Femur (tissue), 1 donor: ENCODE measurements at regions not wholly inside any gene's neighbourhood (a gene's known extent, or its start where the extent isn't known, plus 50 kb on each side); places are given as distances from the start of the nearest gene placed in this dataset.
A peak's percentile ranks its signal among the peaks of the same experiment; 100 is the strongest.
"Not testable (repeated sequence)": the region's sequence is repeated elsewhere in the genome, so short reads cannot be mapped to it uniquely, and the experiment has no call there.

Experiments used
- DNase-seq: peaks from one replicate; pipeline ENCODE4 v3.0.0-alpha.2; 2017

DNA sequence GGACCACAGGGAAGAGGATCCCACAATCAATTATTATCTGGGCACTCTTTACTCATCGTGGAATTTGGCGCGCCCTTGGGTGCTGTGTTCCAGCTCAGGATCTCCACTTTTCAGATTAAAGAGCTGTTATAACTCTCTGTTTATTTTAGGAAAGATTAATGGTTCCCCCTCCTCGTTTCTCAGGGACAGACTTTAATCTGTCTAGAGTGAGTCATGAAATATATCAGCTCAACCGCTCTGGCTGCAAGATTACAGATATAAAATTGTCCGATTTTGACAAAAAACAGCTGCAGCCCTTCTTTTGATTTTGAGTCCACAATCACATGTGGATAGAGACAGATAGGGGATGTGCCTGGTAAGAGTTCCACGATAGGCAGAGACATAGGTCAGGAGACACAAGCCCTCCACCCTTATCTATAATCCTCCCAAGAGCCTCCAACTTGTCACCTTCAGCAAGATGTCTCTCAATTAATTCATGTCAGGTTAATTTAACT is 77.6 kb upstream of the ANKRD55 start:
- DNase-seq, result no peak

DNA sequence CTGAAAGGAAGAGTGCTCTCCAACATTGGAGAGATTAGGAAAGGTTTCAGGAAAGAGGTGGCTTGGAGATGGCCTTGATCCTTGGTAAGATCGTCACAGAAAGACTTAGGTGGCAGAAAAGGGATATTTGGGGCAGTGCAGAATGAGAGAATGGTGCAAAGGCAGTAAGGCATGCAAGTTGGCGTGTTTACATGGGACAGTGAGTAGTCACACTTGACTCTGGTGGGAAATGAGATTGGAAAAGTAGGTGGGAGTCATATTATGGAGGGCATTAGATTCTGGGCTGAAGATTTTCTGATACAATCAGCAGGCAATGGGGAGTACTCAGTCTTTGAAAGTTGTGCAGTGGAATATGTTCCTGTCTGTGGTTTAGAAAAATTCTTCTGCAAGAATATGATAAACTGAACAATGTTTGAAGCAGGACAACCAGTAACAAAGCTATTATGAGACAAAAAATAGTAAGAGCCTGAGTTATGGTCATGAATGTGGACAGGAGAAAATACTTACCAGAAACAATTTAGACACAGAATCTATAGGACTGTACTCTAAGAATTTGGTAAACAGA is 76.2 kb upstream of the ANKRD55 start:
- DNase-seq, result no peak

DNA sequence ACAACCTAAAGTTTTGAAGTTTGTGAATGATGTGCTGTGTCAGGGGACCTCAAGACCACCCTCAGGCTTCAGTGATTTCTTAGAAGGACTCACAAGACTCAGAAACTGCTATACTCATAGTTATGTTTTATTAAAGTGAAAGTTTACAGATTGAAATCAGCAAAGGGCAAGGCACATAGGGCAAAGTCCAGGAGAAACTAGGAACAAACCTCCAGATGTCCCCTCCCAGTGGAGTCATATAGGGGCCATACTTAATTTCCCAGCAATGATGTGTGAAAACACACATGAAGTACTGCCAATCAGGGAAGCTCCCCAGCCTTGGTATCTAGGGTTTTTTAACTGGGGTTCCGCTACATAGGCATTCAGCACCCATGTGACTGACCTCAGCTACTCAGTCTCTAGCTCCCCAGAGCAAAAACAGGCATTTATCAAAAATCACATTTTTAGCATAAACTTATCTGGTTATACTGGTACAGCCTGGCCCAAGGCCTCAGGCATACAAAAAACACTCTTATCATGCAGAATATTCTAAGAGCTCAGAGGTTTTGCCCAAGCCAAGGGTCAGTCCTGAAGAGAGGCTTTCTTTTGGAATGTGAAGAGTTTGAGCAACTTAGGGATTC is 74.7 kb upstream of the ANKRD55 start:
- no peak for DNase-seq

DNA sequence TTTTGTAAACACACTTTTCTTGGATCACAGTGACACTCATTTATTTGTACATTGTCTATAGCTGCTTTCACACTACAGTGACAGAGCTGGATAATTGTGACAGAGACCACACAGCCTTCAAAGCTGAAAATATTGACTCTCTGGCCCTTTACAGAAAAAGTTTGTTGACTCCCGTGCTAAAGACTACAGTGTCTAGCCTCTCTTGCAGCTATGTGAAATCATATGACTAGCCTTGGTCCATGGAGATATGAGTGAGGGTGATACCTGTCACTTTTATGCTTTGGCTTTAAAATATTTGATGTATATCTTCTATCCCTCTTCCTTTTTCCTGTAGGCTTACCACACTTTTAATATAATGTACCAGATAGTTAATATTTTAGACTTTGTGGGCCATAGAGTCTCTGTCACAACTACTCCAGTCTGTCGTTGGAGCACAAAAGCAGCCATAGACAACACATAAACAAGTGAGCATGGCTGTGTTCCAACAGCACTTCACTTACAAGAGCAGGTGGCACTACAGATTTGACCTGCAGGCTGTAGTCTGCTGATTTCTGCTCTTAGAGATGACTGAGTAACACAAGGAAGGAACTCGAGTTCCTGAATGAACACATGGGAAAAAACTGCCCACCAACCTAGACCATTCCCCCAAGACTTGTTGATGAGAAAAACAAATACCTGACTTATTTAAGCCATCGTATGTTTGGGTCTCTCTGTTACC is 73.5 kb upstream of the ANKRD55 start:
- no peak for DNase-seq

DNA sequence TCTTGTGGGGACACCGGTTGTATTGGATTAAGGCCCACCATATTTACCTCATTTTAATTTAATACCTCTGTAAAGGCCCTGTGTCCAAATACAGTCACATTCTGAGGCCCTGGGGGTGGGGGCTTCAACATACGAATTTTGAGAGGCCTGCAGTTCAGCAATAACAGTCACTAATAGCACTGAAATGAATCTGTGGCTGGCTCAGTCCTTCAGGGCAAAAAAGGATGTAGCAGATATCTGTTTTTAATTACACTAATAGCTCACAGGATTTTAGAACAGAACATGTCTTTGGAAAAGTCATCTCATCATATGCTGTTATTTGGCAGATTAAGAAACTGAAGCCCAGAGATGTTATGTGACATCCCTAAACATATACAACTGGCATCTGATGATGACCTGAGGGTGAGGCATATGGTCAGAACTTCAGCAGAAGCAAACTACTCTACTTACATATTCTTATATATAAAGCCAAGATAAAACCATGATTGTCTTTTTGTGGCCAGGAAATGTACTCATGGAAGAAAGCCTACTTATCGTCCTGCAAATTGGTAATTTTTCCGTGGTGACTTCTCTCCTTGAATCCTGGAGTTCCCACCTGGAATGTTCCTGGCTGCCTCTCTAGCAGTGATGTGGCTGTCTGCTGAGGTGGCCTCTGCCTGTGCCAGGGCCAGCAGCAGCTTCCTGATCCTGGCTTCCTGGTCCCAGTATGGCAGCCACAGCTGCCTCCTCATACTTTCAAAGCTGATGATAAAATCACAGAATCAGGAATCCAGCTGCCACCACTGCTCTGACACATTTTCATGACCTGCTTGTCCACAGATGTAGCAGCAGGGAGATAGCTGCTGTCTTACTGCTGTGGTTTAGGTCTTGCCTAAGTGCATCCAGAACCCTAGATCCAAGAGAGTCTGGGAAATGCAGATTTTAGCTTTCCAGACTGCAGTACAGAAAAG is 72.1 kb upstream of the ANKRD55 start:
- DNase-seq, result no peak

DNA sequence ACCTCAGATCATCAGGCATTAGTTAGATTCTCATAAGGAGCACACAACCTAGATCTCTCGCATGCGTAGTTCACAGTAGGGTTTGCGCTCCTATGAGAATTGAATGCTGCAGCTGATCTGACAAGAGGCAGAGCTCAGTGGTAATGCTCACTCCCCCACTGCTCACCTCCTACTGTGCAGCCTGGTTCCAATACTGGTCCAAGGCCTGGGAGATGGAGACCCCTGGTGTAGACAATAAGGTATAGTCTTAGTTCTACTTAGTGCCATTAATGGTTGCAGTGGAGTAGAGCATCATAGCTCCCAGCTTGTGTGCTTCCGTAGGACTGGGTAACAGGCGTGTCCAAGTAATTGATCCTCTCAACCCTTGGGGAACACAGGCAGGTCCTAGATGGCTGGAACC is 70.4 kb upstream of the ANKRD55 start:
- DNase-seq, result no peak

DNA sequence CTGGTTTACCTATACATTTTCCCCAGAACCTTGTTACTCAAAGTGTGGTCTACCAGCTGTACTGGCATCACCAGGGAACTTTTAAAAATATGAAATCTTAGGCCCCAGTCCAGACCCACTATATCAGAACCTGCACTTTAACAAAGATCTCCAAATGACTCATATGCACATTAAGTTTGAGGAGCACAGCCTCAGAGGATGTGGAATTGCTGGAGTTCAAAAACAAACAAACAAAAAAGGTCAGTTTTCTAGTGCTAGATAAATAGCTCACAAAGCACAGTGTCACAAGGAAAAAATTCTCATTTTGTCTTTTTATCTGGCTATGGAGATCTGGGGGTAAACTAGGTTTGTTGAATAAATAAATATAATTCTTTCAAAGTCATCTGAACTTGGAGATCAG is 68.9 kb upstream of the ANKRD55 start:
- no peak for DNase-seq

DNA sequence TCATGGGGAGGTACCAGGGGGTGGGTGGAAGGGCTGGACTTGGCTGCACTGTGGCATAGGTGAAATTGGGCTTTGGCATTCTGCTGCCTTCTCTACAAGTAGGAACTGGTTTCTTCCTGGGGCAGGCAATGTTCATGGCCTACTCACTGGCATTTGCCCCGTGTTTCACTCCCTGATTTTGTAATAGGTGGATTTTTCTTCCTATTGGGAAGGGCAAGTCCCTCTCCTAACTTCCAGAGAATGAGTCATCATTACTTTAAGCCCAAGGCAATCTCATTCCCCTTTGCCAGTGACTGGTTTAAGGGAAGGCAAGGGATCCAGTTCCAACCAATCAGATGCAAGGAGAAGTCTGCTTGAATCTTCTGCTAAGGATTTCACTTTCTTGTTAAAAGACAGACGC is 67.9 kb upstream of the ANKRD55 start:
- no peak for DNase-seq

DNA sequence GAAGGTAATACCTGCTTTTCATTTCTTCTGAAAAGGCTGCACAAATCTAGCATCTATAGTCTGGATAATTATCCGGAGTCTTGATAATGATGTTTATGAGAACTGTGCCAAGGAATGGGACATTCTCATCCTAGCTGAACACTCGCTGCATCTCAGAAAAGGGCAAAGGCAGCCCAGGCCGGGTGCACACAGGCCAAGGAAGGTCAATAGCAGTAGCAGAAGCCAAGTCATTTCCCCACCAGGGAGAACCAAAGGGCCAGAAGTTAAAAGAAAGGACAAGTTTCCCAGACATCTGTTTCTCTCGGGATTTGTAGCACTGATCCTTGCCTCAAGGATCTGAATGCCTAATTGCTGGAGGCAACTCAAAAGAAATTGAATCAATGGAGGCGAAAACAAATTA is 66.1 kb upstream of the ANKRD55 start:
- DNase-seq, result no peak

DNA sequence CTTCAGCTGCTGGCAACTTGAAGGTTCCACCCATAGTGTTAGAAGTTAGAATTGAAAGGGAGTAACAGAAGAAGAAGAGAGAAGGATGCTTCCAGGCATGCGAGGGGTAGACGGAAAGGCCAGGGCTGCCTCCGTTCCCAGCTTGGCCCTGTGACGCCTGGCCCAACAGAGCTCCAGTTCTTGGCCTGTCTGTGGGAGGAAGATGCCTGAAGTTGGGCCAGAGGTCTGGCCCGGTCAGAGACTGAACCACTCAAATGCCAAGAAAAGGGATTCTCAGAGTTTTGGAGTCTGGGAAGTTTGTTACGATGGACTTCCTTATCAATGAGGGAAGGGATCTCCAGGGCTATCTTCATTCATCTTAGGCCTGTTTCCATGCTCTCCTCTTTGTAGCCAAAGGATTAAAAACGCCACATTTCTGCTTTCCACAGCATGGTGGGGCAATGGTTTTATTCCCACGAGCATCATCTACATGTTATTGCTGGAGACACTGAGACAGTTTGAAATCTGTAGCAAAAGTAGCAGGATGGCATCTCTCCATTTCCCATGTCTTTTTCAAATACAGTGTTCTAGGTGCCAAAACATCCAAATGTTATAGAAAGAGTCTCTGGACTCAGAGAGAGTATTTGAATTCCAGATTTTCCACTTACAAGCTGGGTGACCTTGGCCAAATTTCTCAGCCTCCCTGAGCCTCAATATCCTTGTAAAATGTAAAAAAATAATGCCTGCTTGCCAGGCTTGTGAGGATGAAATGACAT is 65.4 kb upstream of the ANKRD55 start:
- DNase-seq, result peak; percentile 50

DNA sequence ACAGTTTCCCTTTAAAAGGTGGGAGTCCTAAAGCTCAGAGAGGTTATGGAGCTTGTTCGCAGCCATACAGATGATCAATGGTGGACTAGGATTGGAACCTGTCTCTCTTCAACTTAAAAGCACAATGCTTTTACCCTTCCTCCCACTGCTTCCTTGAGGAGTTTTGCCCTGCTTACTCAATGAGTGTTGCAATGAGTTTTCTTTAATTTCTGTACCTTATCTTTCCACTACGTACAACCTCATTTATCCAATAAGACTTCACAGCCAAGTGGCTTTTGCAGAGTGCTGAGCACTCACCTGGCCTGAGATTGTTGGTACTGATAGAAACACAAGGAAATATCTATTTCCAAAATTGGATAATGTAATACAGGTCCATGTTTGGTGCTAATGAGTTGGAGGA is 64.7 kb upstream of the ANKRD55 start:
- DNase-seq, result no peak

DNA sequence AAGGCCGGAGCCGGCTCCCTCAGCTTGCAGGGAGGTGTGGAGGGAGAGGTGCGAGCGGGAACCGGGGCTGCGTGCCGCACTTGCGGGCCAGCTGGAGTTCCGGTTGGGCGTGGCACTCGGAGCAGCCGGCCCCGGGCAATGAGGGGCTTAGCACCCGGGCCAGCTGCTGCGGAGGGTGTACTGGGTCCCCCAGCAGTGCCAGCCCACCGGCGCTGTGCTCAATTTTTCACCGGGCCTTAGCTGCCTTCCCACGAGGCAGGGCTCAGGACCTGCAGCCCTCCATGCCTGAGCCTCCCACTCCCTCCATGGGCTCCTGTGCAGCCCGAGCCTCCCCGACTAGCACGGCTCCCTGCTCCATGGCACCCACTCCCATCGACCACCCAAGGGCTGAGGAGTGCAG is 62.2 kb upstream of the ANKRD55 start:
- DNase-seq, result not testable (repeated sequence)

DNA sequence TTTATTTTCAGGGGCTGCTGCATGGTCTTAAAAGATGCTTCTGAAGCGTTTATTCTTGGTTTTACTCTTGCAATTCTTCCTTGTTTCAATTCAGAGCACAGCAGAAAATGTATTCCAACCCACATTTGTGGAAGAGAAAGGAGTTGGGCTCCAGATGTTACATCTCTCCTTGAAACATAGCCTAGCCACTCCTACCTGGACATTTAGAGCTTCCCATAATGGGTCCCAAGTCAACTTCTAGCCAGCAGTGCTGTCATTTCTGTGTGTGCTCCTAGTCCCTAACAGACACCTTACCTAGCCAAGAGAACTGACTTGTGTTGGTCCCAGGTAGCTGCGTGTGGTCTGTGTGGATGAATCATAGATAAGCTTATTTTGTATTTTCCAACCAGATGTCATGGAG is 61.2 kb upstream of the ANKRD55 start:
- DNase-seq, result no peak

DNA sequence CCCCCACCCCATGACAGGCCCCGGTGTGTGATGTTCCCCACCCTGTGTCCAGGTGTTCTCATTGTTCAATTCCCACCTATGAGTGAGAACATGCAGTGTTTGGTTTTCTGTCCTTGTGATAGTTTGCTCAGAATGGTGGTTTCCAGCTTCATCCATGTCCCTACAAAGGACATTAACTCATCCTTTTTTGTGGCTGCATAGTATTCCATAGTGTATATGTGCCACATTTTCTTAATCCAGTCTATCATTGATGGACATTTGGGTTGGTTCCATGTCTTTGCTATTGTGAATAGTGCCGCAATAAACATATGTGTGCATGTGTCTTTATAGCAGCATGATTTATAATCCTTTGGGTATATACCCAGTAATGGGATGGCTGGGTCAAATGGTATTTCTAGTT is 59.7 kb upstream of the ANKRD55 start:
- DNase-seq, result not testable (repeated sequence)

DNA sequence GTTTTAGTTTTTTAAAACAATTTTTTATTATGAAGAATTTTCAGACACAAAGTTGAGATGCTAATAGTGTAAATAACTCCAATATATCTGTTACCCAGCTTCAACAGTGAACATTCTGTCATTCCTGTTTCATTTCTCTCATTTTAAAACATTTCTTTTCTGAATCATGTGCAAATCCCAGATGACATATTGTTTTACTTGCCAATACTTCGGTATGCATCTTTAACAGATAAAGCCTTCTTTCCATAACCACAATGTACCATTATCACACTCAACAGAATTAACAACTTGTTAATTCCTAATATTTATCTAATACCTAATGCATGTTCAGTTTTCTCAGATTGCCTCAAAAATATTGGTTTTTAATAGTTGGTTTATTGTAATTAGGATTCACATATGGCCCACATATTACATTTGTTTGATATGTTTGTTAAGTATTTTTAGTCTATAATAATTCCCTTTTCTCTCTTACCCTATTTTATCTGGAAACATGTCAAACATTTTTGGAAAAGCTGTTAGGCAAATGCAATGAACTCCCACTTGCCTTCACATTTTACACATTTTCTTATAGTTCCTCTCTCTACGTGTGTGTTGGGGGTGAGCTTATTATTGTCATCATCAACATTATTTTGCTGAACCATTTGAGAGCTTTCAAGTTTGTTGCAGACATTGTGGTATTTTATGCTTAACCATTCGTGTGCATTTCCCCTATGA is 58.7 kb upstream of the ANKRD55 start:
- no peak for DNase-seq

DNA sequence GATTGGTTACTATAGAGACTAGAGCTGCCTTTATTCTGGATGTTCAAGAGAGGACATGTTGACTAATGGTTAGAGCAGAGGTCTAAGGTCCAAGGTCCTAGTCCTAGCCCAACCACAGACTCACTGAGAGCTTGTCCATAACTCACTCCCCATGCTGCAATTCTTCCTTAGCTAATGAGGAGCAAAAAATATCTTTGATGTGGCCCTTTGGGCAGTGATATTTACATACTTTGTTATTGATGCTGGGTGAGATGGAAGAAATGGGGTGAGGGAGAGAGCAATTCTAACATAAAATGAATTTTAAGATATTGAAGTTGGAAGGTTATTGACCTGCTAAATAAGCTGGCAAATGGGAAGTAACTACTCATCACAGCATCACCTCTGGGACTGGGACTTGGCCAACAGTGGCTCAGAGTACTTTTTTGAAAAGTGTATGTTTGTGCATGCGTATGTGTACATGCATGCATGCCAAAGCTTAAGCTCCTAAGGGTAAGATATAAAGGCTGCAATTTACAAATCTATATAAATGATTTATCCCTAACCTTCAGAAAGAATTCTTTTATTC is 58.0 kb upstream of the ANKRD55 start:
- DNase-seq, result no peak

DNA sequence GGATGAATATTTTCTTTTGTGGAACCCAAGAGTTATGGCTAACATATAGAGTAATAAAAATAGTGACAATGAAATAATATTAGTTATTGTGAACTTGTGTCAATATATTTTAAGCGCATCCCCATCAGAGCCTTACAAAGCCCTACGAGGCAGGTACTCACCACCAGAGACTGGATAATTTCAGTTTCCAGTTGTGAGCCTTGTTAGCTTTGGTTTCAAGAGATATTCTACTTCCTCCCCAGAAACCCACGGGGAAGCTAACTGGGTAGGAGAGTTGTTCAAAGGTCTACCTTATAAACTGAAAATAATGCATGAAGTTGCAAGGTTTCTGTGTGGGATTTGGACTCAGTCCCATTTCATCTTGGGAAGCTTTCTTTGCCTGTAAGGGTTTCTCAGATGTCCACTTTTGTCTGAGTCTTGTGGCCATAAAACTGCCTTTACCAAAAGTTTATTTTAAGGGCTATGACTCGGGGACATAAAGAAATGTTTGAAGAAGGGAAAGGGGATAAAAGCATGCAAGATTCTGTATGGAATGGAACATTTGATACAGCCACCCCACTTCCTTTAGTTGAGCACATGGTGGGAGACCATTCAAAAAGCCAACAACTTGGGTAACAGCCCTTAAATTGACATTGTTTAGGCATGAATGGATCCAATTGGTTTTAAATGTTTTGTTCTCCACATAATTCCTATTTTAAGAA is 57.4 kb upstream of the ANKRD55 start:
- DNase-seq, result no peak

DNA sequence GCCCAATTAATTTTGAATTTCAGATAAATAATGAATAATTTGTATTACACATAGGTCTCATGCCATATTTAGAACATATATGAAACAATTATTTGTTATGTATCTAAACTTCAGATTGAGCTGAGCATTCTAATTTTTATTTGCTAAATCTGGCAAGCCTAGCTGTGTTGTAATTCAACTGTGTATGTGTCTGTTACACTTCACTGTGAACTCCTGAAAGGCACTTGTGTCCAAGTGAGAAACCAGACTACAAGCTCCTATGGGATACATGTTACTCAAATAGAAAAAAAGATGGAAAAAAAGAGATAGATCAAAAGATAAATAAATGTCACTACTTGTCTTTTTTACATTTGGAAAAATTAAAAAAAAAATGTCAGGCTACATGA is 56.5 kb upstream of the ANKRD55 start:
- DNase-seq, result no peak

DNA sequence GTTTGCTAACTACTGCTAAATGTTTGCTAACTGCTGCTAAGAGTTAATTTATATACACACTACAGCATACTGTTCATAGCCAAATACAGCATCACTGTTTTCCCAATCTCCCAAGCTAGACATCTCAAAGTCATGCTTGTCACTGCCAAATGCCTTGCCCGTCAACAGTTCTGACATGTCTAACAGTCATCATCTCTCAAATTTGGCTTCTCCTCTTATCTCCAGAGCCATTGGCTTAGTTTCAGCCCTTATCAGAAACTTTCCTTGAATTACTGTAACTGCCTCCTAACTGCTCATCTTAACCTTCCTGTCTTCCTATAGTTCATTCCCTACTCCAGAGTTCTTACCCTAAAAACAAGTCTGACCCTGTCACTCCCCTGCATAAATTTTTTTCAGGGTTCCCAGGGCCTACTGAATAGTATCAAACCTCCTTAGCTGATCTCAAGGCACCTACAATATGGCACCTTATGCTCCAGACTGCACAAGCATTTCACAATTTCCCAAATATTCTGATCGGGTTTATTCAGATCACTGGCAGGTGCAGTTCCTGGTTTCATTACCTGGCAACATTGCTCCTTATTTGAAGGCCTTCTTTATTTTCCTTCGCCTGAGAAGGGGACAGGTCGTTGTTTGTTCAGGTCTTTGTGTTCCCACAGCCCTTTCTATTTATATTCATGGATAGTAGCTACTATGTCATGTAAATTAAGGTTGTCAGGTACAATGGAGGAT is 55.9 kb upstream of the ANKRD55 start:
- no peak for DNase-seq
